ENCODE measurements at regions not wholly inside any gene's neighbourhood (a gene's known extent, or its start where the extent isn't known, plus 50 kb on each side); places are given as distances from the start of the nearest gene placed in this dataset.

DNA sequence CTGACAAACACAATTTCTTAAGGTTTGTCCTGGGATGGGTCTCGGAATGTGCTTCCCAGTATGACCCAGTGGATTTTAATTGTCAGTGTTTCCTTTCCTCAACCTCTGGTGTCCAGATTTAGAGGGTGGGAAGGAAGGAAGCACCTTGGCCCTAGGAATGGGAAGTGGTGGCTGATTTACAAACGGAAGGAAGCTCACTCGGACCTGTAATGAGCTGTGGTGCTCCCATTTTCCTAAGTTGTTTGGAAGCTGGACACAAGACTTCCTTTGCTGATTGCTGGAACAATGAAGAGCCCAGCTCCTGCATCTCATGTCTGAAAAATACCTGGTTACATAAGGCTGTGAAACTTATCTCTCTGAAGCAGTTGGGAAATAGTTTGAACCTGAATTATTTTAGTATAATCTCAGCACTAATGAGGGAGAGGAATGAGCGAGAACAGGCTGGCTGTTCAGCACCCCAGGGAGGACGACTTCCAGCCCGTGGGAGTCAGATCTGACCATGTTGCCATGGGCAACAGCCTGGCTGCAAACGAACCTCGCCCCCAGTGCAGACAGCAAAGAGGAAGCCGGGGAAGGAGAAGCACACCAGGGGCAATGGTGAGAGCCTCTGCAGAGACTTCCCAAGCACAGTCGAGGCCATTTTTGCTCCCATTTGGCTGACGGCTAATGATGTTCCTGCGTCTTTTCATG is 74.4 kb upstream of the ASB18 start:
- DNase-seq (peak in 1 of 4 donors; percentile 24), ATAC-seq (no peak)
- H3K4me3 ChIP-seq = no peak overlapping the region
- intact Hi-C loops (cut with DNase I) = no loop called here
- H3K4me1 ChIP-seq = no peaks in the 10 kb centered on the region
- WGBS, 2 donors = 30 to 32% methylated on average over 12 of the region's 12 CpGs
- TF ChIP-seq, protein P1, sequence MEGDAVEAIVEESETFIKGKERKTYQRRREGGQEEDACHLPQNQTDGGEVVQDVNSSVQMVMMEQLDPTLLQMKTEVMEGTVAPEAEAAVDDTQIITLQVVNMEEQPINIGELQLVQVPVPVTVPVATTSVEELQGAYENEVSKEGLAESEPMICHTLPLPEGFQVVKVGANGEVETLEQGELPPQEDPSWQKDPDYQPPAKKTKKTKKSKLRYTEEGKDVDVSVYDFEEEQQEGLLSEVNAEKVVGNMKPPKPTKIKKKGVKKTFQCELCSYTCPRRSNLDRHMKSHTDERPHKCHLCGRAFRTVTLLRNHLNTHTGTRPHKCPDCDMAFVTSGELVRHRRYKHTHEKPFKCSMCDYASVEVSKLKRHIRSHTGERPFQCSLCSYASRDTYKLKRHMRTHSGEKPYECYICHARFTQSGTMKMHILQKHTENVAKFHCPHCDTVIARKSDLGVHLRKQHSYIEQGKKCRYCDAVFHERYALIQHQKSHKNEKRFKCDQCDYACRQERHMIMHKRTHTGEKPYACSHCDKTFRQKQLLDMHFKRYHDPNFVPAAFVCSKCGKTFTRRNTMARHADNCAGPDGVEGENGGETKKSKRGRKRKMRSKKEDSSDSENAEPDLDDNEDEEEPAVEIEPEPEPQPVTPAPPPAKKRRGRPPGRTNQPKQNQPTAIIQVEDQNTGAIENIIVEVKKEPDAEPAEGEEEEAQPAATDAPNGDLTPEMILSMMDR (IDR thresholded peaks at IDR 0.05) = no peak
- no peak for TF ChIP-seq POLR2A (IDR thresholded peaks at IDR 0.05)
- H3K27me3 ChIP-seq = no peaks in the 10 kb centered on the region
- H3K27ac ChIP-seq = no peak overlapping the region
- no peaks in the 10 kb centered on the region for H3K9me3 ChIP-seq
- no peaks in the 10 kb centered on the region for H3K36me3 ChIP-seq (replicated peaks in 1 of 2; ENCODE audit: insufficient read depth in 1 of 2, low read depth in 2 of 2)

DNA sequence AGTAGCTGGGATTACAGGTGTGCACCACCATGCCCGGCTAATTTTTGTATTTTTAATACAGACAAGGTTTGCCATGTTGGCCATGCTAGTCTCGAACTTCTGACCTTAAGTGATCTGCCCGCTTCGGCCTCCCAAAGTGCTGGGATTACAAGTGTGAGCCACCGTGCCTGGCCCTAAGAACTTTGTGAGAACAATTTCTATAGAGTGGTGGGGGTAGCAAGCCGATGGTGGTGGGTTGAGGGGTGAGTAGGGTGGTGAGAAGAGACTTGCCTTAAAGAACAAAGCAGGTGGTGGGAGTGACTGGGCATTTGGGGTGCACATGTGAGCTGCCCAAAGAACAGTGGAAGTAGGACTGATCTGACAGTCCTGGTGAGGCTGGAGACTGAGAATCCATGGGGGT is 76.0 kb upstream of the ASB18 start:
- WGBS, 2 donors = 85 to 90% methylated on average over 6 of the region's 6 CpGs

DNA sequence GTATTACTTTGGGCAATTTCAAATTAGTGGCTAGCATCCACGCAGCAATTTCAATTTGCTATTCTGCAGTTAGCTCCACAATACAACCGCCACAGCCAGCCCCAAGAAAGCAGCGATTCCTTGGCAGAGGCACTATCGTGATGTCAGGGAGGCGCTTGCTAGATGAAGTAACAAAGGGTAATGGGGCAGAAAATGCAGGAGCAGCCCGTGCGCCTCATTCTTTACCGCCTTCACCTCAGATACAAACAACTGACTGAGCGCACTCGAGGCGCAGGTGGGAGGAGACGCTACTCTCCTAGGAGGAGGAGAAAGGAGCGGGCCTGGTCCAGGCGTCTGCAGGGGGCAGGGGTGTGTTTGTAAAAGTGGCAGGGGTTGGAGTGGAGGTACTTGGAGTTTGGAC is 76.9 kb upstream of the ASB18 start:
- Histone ChIP-seq H3K4me1 (no peaks in the 10 kb centered on the region), H3K27me3 (no peaks in the 10 kb centered on the region), H3K4me3 (no peak overlapping the region), H3K36me3 (replicated peaks in 1 of 2; ENCODE audit: insufficient read depth in 1 of 2, low read depth in 2 of 2) (no peaks in the 10 kb centered on the region), H3K9me3 (no peaks in the 10 kb centered on the region), H3K27ac (no peak overlapping the region)
- ATAC-seq = no peak
- intact Hi-C loops (cut with DNase I) = no loop called here
- WGBS, 2 donors = 91 to 93% methylated on average over 14 of the region's 14 CpGs
- TF ChIP-seq, protein P1 (IDR thresholded peaks at IDR 0.05) = no peak
- no peak for TF ChIP-seq POLR2A (IDR thresholded peaks at IDR 0.05)
- no peak for DNase-seq

More for the DNA sequence above, 76.0 kb upstream of the ASB18 start:
- no peaks in the 10 kb centered on the region for H3K4me1 ChIP-seq
- no peaks in the 10 kb centered on the region for H3K36me3 ChIP-seq (replicated peaks in 1 of 2; ENCODE audit: insufficient read depth in 1 of 2, low read depth in 2 of 2)
- TF ChIP-seq, protein P1 (IDR thresholded peaks at IDR 0.05) = no peak
- H3K27me3 ChIP-seq = no peaks in the 10 kb centered on the region
- DNase-seq = no peak
- no peak overlapping the region for H3K27ac ChIP-seq
- no peaks in the 10 kb centered on the region for H3K9me3 ChIP-seq
- ATAC-seq = no peak
- no peak overlapping the region for H3K4me3 ChIP-seq
- intact Hi-C loops (cut with DNase I) = no loop called here

DNA sequence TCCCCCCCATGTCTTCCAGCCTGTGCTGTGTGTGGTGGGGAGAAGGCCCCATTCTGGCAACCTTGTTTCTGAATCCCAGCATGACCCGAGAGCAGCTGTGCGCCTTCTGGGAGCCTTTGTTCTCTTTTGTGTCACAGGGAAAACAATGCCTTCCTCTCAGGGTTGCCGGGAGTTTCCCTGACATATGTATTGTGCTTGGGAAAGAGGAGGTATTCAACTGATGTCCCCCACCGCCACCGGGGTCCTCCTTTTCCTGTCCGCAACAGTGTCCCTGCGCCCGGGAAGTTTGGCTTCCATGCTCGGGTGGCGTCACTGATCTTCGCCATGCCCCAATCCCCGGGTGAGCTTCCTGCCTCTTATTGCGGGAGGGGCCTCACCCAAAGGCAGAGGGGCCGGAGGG is 77.5 kb upstream of the ASB18 start:
- 82 to 88% methylated on average over 14 of the region's 14 CpGs for WGBS, 2 donors
- Histone ChIP-seq H3K27ac (no peak overlapping the region), H3K9me3 (no peaks in the 10 kb centered on the region), H3K4me1 (no peaks in the 10 kb centered on the region), H3K36me3 (replicated peaks in 1 of 2; ENCODE audit: insufficient read depth in 1 of 2, low read depth in 2 of 2) (no peaks in the 10 kb centered on the region), H3K4me3 (no peak overlapping the region), H3K27me3 (no peaks in the 10 kb centered on the region)
- TF ChIP-seq, protein P1 (IDR thresholded peaks at IDR 0.05) = no peak
- no peak for TF ChIP-seq POLR2A (IDR thresholded peaks at IDR 0.05)
- intact Hi-C loops (cut with DNase I) = no loop called here
- ATAC-seq = no peak
- no peak for DNase-seq

DNA sequence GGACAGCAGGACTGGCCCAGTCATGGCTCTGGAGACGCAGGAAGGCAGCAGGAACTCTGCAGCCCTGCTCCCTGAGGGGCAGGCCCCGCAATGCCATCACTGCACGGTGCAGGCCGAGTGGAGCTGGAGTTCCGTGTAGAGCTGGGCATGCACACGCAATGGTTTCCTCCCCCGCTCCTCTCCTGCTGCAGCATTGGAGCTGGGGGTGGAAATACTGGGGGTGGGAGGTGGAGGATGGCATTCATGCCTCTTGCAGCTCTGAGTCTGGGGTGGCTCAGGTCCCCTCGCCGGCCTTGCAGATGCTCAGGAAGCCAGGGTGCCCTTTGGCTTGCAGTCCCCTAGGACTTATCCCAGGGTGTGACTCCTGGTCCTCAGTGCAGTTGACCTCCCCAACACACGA is 78.3 kb upstream of the ASB18 start:
- WGBS, 2 donors = 78 to 85% methylated on average over 10 of the region's 10 CpGs
- TF ChIP-seq, protein P1 (IDR thresholded peaks at IDR 0.05) = no peak
- TF ChIP-seq POLR2A (IDR thresholded peaks at IDR 0.05) = no peak
- intact Hi-C loops (cut with DNase I) = no loop called here
- DNase-seq (no peak), ATAC-seq (no peak)
- Histone ChIP-seq H3K27ac (no peak overlapping the region), H3K27me3 (no peaks in the 10 kb centered on the region), H3K36me3 (replicated peaks in 1 of 2; ENCODE audit: insufficient read depth in 1 of 2, low read depth in 2 of 2) (no peaks in the 10 kb centered on the region), H3K4me1 (no peaks in the 10 kb centered on the region), H3K4me3 (no peak overlapping the region), H3K9me3 (no peaks in the 10 kb centered on the region)

Data from body of pancreas (tissue), 4 donors.